Heart left ventricle (tissue), 13 donors: ENCODE measurements at regions not wholly inside any gene's neighbourhood (a gene's known extent, or its start where the extent isn't known, plus 50 kb on each side); places are given as distances from the start of the nearest gene placed in this dataset.

Experiments used
- POLR2A ChIP-seq, 2 donors: fragments of 450-650 bp; IDR thresholded peaks; one replicate each; pipeline ENCODE4 v1.6.1; 2017; ENCODE audit warnings: antibody characterized with exemption in 2 of 2, mild to moderate bottlenecking in 2 of 2, moderate library complexity in 2 of 2
- TF ChIP-seq, protein P1 (sequence below), 12 donors: fragments of 200-600 bp; sonication (generic) in 4 of 12; IDR thresholded peaks; one replicate each; pipeline versions ENCODE4 v1.5.0 to v1.8.0; 2018 to 2022; ENCODE audit warnings: antibody characterized with exemption in 12 of 12, mild to moderate bottlenecking in 5 of 12
- donor health status: ischemic (EF 13 %, LVEDD 7.1; RV severe dilation, severe dysfunction).
- donor health status: DM: no; HTN: yes; CAD: no.
- donor health status: DM: no; HTN: no; CAD: no.
- donor health status: ischemic (EF 25% LVEDD 6.9; RV normal size, moderate dysfunction).
- donor health status: ischemic (EF 25% LVEDD 5.7; RV mildly dilated, moderate dysfunction).
- donor health status: ischemic (EF 35%, LVEDD 5.7; RV mildly dilated, moderate dysfunction).
- donor health status: nonischemic (EF 11% LVEDD 7.7; RV severe dilation, severe dysfunction).
- donor health status: DM: yes; HTN: yes; CAD: no.
- donor health status: PGD.
- donor health status: ischemic (EF 29% LVEDD 5.4; RV normal size, mild dysfunction).
- donor health status: nonischemic (EF 23%, LVEDD 6.1; RV moderate dilation, normal function).

DNA sequence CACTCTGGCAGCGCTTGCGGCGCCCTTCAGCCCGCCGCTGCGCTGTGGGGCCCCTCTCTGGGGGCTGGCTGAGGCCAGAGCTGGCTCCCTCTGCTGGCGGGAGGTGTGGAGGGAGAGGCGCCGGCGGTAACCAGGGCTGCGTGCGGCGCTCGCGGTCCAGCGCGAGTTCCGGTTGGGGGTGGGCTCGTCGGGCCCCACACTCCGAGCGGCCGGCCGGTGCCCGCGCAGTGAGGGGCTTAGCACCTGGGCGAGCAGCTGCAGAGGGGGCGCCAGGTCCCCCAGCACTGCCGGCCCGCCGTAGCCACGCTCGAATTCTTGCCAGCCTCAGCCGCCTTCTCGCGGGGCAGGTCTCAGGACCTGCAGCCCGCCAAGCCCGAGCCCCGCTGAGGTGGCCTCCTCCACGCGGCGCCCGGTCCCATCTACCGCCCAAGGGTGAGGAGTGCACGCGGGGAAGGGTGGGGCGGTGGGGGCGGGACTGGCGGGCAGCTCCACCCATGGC, 879.0 kb upstream of the SLITRK5 start:
- TF ChIP-seq, protein P1, sequence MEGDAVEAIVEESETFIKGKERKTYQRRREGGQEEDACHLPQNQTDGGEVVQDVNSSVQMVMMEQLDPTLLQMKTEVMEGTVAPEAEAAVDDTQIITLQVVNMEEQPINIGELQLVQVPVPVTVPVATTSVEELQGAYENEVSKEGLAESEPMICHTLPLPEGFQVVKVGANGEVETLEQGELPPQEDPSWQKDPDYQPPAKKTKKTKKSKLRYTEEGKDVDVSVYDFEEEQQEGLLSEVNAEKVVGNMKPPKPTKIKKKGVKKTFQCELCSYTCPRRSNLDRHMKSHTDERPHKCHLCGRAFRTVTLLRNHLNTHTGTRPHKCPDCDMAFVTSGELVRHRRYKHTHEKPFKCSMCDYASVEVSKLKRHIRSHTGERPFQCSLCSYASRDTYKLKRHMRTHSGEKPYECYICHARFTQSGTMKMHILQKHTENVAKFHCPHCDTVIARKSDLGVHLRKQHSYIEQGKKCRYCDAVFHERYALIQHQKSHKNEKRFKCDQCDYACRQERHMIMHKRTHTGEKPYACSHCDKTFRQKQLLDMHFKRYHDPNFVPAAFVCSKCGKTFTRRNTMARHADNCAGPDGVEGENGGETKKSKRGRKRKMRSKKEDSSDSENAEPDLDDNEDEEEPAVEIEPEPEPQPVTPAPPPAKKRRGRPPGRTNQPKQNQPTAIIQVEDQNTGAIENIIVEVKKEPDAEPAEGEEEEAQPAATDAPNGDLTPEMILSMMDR (IDR thresholded peaks at IDR 0.05), result no peak
- no peak for TF ChIP-seq POLR2A (IDR thresholded peaks at IDR 0.05)
